ENCODE measurements at regions not wholly inside any gene's neighbourhood (a gene's known extent, or its start where the extent isn't known, plus 50 kb on each side); places are given as distances from the start of the nearest gene placed in this dataset.

DNA sequence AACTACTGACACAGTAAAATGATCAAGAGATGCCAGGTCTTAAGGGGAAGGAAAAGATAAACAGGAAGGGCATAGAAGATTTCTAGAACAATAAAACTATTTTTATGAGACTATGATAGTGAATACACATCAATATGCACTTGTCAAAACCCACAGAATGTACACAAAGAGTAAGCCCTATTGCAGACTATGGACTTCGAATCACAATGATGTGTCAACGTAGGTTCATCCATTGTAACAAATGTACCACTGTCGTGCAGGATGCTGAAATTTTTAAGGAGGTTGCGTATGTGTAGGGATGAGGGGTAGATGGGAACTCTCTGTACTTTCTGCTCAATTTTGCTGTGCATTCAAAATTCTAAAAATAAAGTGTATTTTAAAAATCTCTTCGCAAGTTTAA lies 171.9 kb downstream of the KLF12 start:
- DNase-seq (ENCODE audit: insufficient read length, low spot score) (no peak), FAIRE-seq (peak; percentile 46)
- TF ChIP-seq, protein P1, sequence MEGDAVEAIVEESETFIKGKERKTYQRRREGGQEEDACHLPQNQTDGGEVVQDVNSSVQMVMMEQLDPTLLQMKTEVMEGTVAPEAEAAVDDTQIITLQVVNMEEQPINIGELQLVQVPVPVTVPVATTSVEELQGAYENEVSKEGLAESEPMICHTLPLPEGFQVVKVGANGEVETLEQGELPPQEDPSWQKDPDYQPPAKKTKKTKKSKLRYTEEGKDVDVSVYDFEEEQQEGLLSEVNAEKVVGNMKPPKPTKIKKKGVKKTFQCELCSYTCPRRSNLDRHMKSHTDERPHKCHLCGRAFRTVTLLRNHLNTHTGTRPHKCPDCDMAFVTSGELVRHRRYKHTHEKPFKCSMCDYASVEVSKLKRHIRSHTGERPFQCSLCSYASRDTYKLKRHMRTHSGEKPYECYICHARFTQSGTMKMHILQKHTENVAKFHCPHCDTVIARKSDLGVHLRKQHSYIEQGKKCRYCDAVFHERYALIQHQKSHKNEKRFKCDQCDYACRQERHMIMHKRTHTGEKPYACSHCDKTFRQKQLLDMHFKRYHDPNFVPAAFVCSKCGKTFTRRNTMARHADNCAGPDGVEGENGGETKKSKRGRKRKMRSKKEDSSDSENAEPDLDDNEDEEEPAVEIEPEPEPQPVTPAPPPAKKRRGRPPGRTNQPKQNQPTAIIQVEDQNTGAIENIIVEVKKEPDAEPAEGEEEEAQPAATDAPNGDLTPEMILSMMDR (IDR thresholded peaks at IDR 0.05; ENCODE audit: insufficient read depth, missing control alignments), result no peak

- DNase-seq (ENCODE audit: insufficient read length, low spot score) (no peak), FAIRE-seq (no peak)
- TF ChIP-seq, protein P1 (IDR thresholded peaks at IDR 0.05; ENCODE audit: insufficient read depth, missing control alignments), result no peak
Measured at GRCh38 chr13:73961181-73961580, 173.0 kb downstream of the KLF12 start.

- TF ChIP-seq, protein P1 (IDR thresholded peaks at IDR 0.05; ENCODE audit: insufficient read depth, missing control alignments), result no peak
- FAIRE-seq (no peak), DNase-seq (ENCODE audit: insufficient read length, low spot score) (no peak)
Measured at GRCh38 chr13:73960474-73960873, 173.7 kb downstream of the KLF12 start.

- DNase-seq (ENCODE audit: insufficient read length, low spot score), result no peak
Measured at GRCh38 chr13:73958657-73959397, 175.4 kb downstream of the KLF12 start.

GRCh38 chr13:73957889-73958288 lies 176.3 kb downstream of the KLF12 start:
- TF ChIP-seq, protein P1 (IDR thresholded peaks at IDR 0.05; ENCODE audit: insufficient read depth, missing control alignments), result no peak
- FAIRE-seq (no peak), DNase-seq (ENCODE audit: insufficient read length, low spot score) (no peak)

More at GRCh38 chr13:73958657-73959397, 175.4 kb downstream of the KLF12 start:
- FAIRE-seq, result no peak
- TF ChIP-seq, protein P1 (IDR thresholded peaks at IDR 0.05; ENCODE audit: insufficient read depth, missing control alignments), result no peak

DNA sequence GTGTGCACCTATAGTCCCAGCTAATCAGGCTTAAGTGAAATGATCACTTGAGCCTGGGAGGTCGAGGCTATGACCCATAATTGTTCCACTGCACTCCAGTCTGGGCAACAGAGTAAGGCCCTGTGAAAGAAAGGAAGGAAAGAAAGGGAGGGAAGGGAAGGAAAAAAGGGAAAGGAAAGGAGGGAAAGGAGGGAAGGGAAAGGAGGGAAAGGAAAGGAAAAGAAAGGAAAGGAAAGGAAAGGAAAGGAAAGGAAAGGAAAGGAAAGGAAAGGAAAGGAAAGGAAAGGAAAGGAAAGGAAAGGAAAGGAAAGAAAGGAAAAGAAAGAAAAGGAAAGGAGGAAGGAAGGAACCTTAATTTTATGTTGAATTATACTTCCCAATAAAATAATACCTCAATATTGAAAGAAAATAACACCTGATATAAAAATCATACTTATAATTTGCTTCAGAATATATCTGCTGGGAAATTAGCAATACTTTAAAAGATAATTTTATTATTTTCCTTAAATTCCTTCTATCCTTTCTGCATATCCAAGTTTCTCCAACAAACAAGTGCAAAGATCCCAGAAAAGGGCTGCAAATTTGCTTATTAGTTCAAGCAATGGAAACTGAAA lies 177.3 kb downstream of the KLF12 start:
- DNase-seq (ENCODE audit: insufficient read length, low spot score), result no peak
- TF ChIP-seq, protein P1 (IDR thresholded peaks at IDR 0.05; ENCODE audit: insufficient read depth, missing control alignments), result no peak
- FAIRE-seq, result no peak

DNA sequence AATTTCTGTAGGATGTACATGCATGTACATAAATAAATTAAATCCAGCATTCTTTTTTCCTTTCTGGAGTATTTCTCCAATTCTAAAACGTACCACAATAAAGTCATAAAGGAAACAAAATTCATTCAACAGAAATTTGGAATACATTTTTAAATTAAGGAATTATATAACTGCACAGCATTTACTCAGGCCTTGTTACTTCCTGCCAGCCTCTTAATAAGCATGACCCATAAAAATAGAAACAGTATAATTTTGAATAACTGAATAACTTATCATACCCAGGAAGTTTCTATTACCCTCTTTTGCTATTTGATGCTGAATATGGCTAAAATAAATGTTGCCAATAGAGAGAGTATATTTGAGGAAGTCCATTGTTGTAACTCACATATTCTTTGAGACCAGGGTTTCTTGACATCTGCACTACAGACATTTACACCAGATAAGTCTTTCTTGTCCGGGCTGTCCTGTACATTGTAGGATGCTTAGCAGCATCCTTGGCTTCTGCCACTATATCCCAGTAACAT lies 178.2 kb downstream of the KLF12 start:
- DNase-seq (ENCODE audit: insufficient read length, low spot score), result no peak
- no peak for FAIRE-seq
- TF ChIP-seq, protein P1 (IDR thresholded peaks at IDR 0.05; ENCODE audit: insufficient read depth, missing control alignments), result no peak

Measured in D721Med (cell line).